Mesendoderm (in vitro differentiated cells): ENCODE measurements at regions not wholly inside any gene's neighbourhood (a gene's known extent, or its start where the extent isn't known, plus 50 kb on each side); places are given as distances from the start of the nearest gene placed in this dataset.
"Not testable (repeated sequence)": the region's sequence is repeated elsewhere in the genome, so short reads cannot be mapped to it uniquely, and the experiment has no call there.

Source experiments
- DNase-seq: peaks from one replicate; pipeline ENCODE4 v3.0.0; 2013
- H2AK5ac ChIP-seq: 2 replicates; pipeline ENCODE4 v1.6.1; 2013; ENCODE audit warnings: low read length, inconsistent platforms
- H2BK120ac ChIP-seq: 2 replicates; pipeline ENCODE4 v1.6.1; 2013; ENCODE audit warnings: low read depth, mild to moderate bottlenecking, low read length, moderate library complexity, mixed read lengths
- H2BK15ac ChIP-seq: replicated peaks from 2 replicates; pipeline ENCODE4 v1.6.1; 2013; ENCODE audit warnings: low read depth, mild to moderate bottlenecking, moderate library complexity
- H2BK5ac ChIP-seq: 2 replicates; pipeline ENCODE4 v1.6.1; 2013; ENCODE audit warnings: low read length, inconsistent platforms
- H3K18ac ChIP-seq: 2 replicates; pipeline ENCODE4 v1.6.1; 2013; ENCODE audit warnings: mild to moderate bottlenecking, low read length, mixed read lengths
- H3K23ac ChIP-seq: one replicate; pipeline ENCODE4 v1.6.1; 2013; ENCODE audit warnings: low read length
- H3K27ac ChIP-seq: 2 replicates; pipeline ENCODE4 v1.5.1; 2013; ENCODE audit warnings: low read depth, mild to moderate bottlenecking, inconsistent platforms, low read length, moderate library complexity
- H3K27me3 ChIP-seq: 2 replicates; pipeline ENCODE4 v1.6.1; 2013; ENCODE audit warnings: low read length, control low read depth, mild to moderate bottlenecking, inconsistent platforms; ENCODE audit not compliant: insufficient read depth, poor library complexity
- H3K36me3 ChIP-seq: 2 replicates; pipeline ENCODE4 v1.6.1; 2013; ENCODE audit warnings: low read length, inconsistent platforms; ENCODE audit not compliant: control insufficient read depth, insufficient read depth
- H3K4ac ChIP-seq: one replicate; pipeline ENCODE4 v1.6.1; 2013; ENCODE audit warnings: low read depth, mild to moderate bottlenecking, low read length, moderate library complexity
- H3K4me1 ChIP-seq: 2 replicates; pipeline ENCODE4 v1.6.1; 2013; ENCODE audit warnings: low read depth, low read length, inconsistent platforms; ENCODE audit not compliant: control insufficient read depth
- H3K4me2 ChIP-seq: 2 replicates; pipeline ENCODE4 v1.6.1; 2013; ENCODE audit warnings: low read length
- H3K4me3 ChIP-seq: 2 replicates; pipeline ENCODE4 v1.5.1; 2013; ENCODE audit warnings: mild to moderate bottlenecking, low read length
- H3K56ac ChIP-seq: one replicate; pipeline ENCODE4 v1.6.1; 2013; ENCODE audit warnings: low read length
- H3K79me1 ChIP-seq: 2 replicates; pipeline ENCODE4 v1.6.1; 2013; ENCODE audit warnings: low read length, inconsistent platforms
- H3K79me2 ChIP-seq: 2 replicates; pipeline ENCODE4 v1.6.1; 2013; ENCODE audit warnings: mild to moderate bottlenecking, low read length; ENCODE audit not compliant: control insufficient read depth, insufficient read depth
- H3K9ac ChIP-seq: 2 replicates; pipeline ENCODE4 v1.6.1; 2013; ENCODE audit warnings: low read length, inconsistent platforms
- H4K5ac ChIP-seq: one replicate; pipeline ENCODE4 v1.6.1; 2013; ENCODE audit warnings: low read length
- H4K8ac ChIP-seq: one replicate; pipeline ENCODE4 v1.6.1; 2013; ENCODE audit warnings: low read depth, mild to moderate bottlenecking, control low read depth, low read length, moderate library complexity
- WGBS: extraction: QIAGEN DNeasy Blood & Tissue Kit; methylation state at CpG from one replicate; pipeline ENCODE4 v1.1.7; 2013; ENCODE audit warnings: low lambda C conversion rate, missing lambda C conversion rate; ENCODE audit not compliant: insufficient coverage; ENCODE audit errors: extremely low coverage; 5-methylcytosine and 5-hydroxymethylcytosine counted together

GRCh38 chr14:21894898-21895194 is 221.2 kb upstream of the OR4E1 start:
- not testable (repeated sequence) for H3K27me3 ChIP-seq, DNase-seq

GRCh38 chr14:21894003-21894897 is 220.6 kb upstream of the OR4E1 start:
- Histone ChIP-seq H3K36me3 (no peaks in the 10 kb centered on the region), H3K4ac (no peak overlapping the region), H2BK120ac (no peak overlapping the region), H3K18ac (no peak overlapping the region), H3K4me3 (no peak overlapping the region), H4K5ac (no peak overlapping the region), H3K27me3 (no peaks in the 10 kb centered on the region), H3K9ac (no peak overlapping the region), H2BK5ac (no peak overlapping the region), H3K23ac (no peak overlapping the region), H2AK5ac (no peak overlapping the region), H3K79me1 (no peaks in the 10 kb centered on the region), H2BK15ac (no peak overlapping the region), H3K27ac (no peak overlapping the region), H3K79me2 (no peaks in the 10 kb centered on the region), H3K4me2 (no peak overlapping the region), H3K56ac (no peak overlapping the region), H4K8ac (no peak overlapping the region), H3K4me1 (no peaks in the 10 kb centered on the region)
- WGBS = no CpG with 5 or more reads among the region's 13 CpGs
- DNase-seq = peak; percentile 44

More at GRCh38 chr14:21894898-21895194, 221.2 kb upstream of the OR4E1 start:
- not testable (repeated sequence) for H3K4me3 ChIP-seq, H3K23ac ChIP-seq, H2BK120ac ChIP-seq, H2BK5ac ChIP-seq, H3K36me3 ChIP-seq, H2BK15ac ChIP-seq, H3K4ac ChIP-seq, H3K56ac ChIP-seq, H3K4me1 ChIP-seq, H3K79me1 ChIP-seq, H3K4me2 ChIP-seq, H3K9ac ChIP-seq, H3K27ac ChIP-seq, H3K79me2 ChIP-seq, H3K18ac ChIP-seq, H2AK5ac ChIP-seq, H4K8ac ChIP-seq, H4K5ac ChIP-seq
- no CpG with 5 or more reads among the region's 6 CpGs for WGBS

- H3K27ac ChIP-seq = no peak overlapping the region
- H3K4ac ChIP-seq = no peak overlapping the region
- H3K9ac ChIP-seq = no peak overlapping the region
- H3K56ac ChIP-seq = no peak overlapping the region
- no peak overlapping the region for H2AK5ac ChIP-seq
- no peak for DNase-seq
- no CpG with 5 or more reads among the region's 1 CpG for WGBS
- H3K36me3 ChIP-seq = no peaks in the 10 kb centered on the region
- no peaks in the 10 kb centered on the region for H3K79me1 ChIP-seq
- no peak overlapping the region for H3K4me2 ChIP-seq
- H3K4me3 ChIP-seq = no peak overlapping the region
- H3K18ac ChIP-seq = no peak overlapping the region
- no peak overlapping the region for H3K23ac ChIP-seq
- no peak overlapping the region for H2BK120ac ChIP-seq
- H4K5ac ChIP-seq = no peak overlapping the region
- H3K79me2 ChIP-seq = no peaks in the 10 kb centered on the region
- no peaks in the 10 kb centered on the region for H3K27me3 ChIP-seq
- no peak overlapping the region for H4K8ac ChIP-seq
- H2BK15ac ChIP-seq = no peak overlapping the region
- no peaks in the 10 kb centered on the region for H3K4me1 ChIP-seq
- no peak overlapping the region for H2BK5ac ChIP-seq
These were observed 218.3 kb upstream of the OR4E1 start for GRCh38 chr14:21891921-21892320.

- Histone ChIP-seq H3K9ac (no peak overlapping the region), H4K8ac (no peak overlapping the region), H4K5ac (no peak overlapping the region), H2BK120ac (no peak overlapping the region), H3K36me3 (no peaks in the 10 kb centered on the region), H3K27ac (no peak overlapping the region), H3K79me1 (no peaks in the 10 kb centered on the region), H3K4me1 (no peaks in the 10 kb centered on the region), H2BK15ac (no peak overlapping the region), H3K23ac (no peak overlapping the region), H3K4ac (no peak overlapping the region), H3K27me3 (peaks cover 1% of the 10 kb centered on the region), H3K4me2 (no peak overlapping the region), H3K18ac (no peak overlapping the region), H3K4me3 (no peak overlapping the region), H2AK5ac (no peak overlapping the region), H3K56ac (no peak overlapping the region), H2BK5ac (no peak overlapping the region), H3K79me2 (no peaks in the 10 kb centered on the region)
- no peak for DNase-seq
These were observed 211.4 kb upstream of the OR4E1 start for GRCh38 chr14:21884995-21885394.

- H3K56ac ChIP-seq = no peak overlapping the region
- no peak overlapping the region for H2BK15ac ChIP-seq
- no peak overlapping the region for H3K4ac ChIP-seq
- H3K27ac ChIP-seq = no peak overlapping the region
- H3K4me2 ChIP-seq = no peak overlapping the region
- H3K4me3 ChIP-seq = no peak overlapping the region
- no peaks in the 10 kb centered on the region for H3K79me1 ChIP-seq
- H2AK5ac ChIP-seq = no peak overlapping the region
- H2BK120ac ChIP-seq = no peak overlapping the region
- peaks cover 1% of the 10 kb centered on the region for H3K27me3 ChIP-seq
- H4K8ac ChIP-seq = no peak overlapping the region
- no peak overlapping the region for H3K18ac ChIP-seq
- DNase-seq = no peak
- no peak overlapping the region for H4K5ac ChIP-seq
- no CpG with 5 or more reads among the region's 1 CpG for WGBS
- H3K9ac ChIP-seq = no peak overlapping the region
- no peak overlapping the region for H3K23ac ChIP-seq
- no peaks in the 10 kb centered on the region for H3K36me3 ChIP-seq
- H2BK5ac ChIP-seq = no peak overlapping the region
- H3K4me1 ChIP-seq = no peaks in the 10 kb centered on the region
- H3K79me2 ChIP-seq = no peaks in the 10 kb centered on the region
These were observed 208.6 kb upstream of the OR4E1 start for GRCh38 chr14:21882226-21882625.

- H3K4ac ChIP-seq = no peak overlapping the region
- no peaks in the 10 kb centered on the region for H3K36me3 ChIP-seq
- no peak overlapping the region for H2BK120ac ChIP-seq
- H3K27ac ChIP-seq = no peak overlapping the region
- WGBS = no CpG with 5 or more reads among the region's 3 CpGs
- no peak overlapping the region for H3K56ac ChIP-seq
- H3K27me3 ChIP-seq = peaks cover 1% of the 10 kb centered on the region
- no peak overlapping the region for H3K4me2 ChIP-seq
- H3K79me1 ChIP-seq = no peaks in the 10 kb centered on the region
- no peaks in the 10 kb centered on the region for H3K4me1 ChIP-seq
- H2AK5ac ChIP-seq = no peak overlapping the region
- no peak overlapping the region for H2BK15ac ChIP-seq
- no peaks in the 10 kb centered on the region for H3K79me2 ChIP-seq
- no peak for DNase-seq
- H4K5ac ChIP-seq = no peak overlapping the region
- H3K18ac ChIP-seq = no peak overlapping the region
- H3K23ac ChIP-seq = no peak overlapping the region
- no peak overlapping the region for H2BK5ac ChIP-seq
- no peak overlapping the region for H4K8ac ChIP-seq
- H3K4me3 ChIP-seq = no peak overlapping the region
- no peak overlapping the region for H3K9ac ChIP-seq
These were observed 207.3 kb upstream of the OR4E1 start for GRCh38 chr14:21880918-21881317.
